Stimulated activated CD8-positive, alpha-beta memory T cell treated with anti-CD3 and anti-CD28 coated beads, Interleukin-7, amount 100 ng/mL, for 4 hours (primary cell): ENCODE measurements at regions not wholly inside any gene's neighbourhood (a gene's known extent, or its start where the extent isn't known, plus 50 kb on each side); places are given as distances from the start of the nearest gene placed in this dataset.

Experiments
- DNase-seq, 2 donors: peaks; one replicate each; pipeline ENCODE4 v3.0.0-alpha.2; 2020; ENCODE audit warnings: low read depth in 2 of 2

DNA sequence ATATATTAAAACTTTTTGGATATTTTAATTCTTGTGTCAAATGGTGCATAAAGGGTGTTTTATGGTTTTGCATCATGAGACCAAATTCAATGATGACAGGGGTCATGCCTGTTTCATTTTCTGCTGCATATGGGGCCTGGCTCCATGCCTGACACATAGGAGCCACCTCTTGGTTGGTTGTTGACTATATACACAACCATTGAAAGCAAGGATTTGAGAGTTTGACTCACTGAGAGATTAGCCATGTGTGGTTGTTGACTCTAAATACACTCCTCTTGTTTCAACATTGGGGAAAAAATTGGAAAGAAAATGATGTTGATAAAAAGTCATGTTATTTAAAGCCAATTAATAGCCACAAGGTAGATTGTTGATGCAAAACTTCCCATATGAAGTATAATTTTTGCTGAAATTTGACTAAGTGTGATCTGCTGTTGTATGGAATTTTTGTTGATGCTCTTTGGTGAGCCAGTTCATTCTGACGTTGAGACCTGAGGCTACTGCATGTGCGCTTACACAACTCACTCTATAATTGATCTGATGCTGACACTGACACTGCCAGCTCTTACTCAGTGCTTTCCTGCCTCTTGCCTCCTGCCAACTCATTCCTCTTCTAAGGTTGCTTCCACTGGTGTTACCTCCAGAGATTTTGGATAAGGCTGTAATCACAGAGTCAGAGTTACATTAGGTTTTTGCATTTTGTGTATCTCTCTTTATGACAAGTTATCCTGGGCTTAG is 446.2 kb upstream of the SLC14A2 start:
- no peak for DNase-seq

DNA sequence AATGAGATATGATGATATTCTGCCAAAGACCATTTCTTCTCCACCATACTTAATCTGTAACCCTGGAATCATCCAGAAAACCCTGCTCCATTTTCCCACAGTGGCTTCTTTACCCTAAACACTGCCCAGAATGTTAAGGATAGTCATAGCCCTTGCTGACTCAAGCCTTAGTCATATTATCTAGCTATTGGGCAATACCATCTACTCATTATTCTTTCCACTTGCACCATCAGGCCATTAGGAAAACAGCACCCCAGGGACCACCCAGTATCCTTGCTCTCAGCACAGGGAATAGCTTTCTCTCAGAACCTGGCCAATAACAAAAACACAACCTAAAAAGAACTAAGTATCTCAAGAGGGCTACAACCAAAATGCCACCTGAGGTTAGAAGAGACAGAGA is 445.7 kb upstream of the SLC14A2 start:
- DNase-seq, result no peak

DNA sequence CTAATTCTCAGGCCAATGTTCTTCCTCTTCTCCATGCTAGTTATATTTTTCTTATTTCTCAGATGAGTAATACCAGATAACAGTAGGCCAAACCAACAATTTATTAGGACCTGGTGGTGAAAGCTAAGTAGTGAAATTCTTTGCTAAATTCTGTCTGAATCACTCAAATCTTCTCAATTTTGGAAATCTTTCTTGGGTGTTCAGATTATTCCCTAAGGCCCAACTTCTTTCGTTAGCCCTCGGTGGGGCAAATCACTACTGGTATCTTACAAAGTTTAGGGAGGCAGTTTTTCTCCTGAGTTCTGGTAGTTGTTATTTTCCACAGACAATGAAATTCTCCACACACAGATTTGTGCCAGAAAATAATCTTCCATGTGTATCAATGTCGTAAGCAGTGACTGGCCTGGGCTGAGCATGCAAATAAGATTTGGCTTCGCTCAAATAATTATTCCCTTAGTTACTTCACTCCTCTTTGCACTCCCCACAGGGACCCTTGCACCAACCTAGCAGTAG is 443.5 kb upstream of the SLC14A2 start:
- no peak for DNase-seq

DNA sequence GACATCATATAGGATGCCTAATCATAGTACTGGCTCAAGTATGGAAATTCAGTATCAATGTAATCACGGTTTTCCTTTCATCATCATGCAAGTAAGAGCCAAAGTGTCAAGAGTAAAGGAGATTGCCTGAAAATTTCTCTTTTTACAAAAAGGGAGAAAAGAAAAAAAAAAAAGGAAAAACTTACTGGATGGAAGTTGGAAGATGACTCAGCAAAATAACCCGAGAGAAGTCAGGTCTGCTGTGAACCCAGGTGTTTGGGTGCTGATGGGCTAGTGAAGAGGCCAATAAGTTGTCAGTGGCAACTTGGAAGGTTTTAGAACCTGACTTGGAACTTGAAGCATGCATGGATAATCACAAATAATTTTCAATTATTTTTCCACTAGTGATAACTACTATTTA is 441.9 kb upstream of the SLC14A2 start:
- no peak for DNase-seq

DNA sequence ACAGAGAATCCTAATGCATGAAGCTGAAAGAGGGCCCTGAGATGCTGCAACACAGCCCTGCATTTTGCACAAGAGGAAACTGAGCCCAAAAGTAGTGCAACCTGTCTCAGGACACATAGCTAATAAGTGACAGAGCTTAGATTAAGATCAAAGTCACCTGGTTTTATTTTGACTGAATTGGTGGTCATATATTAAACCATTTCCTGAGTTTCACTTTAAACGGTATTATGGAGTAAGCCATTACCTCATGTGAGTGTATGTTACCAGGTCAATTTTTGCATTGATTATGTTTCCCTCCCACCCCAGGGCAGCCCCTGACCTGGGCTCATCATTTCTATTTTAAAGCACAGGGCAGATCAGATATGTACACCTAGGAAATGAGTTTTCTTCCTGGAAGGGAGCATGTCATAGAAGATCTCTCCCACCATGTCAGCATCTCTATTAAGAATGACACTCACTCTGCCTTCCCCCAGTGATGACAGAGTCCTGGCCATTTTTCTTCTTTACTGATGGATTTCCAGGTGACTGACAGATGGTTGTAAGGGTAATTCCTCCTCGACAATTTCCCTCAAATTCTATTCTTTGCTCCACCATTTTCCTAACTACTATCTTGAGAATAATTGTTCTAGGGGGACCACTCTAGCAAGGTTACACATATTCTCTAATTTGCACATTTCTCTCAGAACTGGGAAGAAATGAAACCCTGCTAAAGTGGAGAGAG is 441.3 kb upstream of the SLC14A2 start:
- DNase-seq, result no peak

DNA sequence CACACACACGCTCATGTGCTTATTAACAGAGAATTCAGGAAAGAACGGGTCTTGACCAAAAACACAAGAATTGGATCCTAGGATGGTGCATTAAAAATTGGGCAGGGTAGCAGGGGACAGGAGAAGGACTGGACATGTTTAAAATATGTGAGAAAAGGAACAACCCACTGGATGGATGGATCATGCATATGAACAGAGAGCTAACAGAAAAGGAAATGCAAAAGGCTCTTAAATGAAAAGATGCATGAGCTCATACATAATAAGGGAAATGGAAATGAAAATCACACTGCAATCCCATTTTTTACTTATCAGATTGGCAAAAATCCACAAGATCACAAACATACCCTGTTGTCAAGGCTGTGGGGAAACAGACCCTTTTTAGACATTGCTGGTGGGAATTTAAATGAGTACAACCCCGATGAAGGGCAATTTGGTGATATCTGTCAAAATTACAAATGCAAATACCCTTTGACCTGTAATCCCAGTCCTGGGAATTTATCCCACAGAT is 440.6 kb upstream of the SLC14A2 start:
- DNase-seq, result no peak

DNA sequence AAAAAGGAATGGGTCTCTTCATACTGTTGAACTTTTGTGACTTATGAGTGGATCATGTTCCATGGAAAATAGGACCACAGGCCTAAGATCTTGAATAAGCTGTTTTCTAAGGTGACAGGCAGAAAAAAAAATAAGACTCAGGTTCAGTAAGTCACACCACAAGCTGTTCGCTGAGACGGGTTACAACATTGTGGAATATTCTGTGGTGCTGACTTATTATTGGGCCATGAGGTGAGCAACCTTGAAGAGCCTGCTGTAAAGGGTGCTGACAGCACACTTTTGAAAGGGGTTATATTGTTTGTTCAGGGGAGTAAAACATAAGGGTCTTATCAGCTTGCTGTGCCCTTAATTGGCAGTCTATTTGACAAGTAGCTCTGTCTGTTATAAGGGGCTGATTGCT is 439.8 kb upstream of the SLC14A2 start:
- DNase-seq, result no peak

DNA sequence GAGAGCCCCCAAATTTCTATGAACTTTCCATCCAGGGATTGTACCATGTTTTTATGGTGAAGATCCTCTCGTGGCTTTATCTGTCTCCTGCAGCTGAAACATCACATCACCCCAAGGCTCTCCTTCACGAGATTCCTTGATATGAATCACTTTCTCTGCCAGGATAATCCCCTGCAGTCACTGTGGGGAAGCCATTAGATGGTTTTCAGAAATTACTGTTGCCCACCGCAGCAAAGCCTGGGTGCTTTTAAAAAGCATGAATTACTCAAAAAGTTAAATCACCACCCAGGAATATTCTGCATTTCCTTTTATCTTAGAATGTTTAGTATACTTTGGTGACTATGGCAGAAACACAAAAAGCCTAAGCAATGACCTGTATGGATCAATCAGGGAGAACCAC is 428.4 kb upstream of the SLC14A2 start:
- no peak for DNase-seq

DNA sequence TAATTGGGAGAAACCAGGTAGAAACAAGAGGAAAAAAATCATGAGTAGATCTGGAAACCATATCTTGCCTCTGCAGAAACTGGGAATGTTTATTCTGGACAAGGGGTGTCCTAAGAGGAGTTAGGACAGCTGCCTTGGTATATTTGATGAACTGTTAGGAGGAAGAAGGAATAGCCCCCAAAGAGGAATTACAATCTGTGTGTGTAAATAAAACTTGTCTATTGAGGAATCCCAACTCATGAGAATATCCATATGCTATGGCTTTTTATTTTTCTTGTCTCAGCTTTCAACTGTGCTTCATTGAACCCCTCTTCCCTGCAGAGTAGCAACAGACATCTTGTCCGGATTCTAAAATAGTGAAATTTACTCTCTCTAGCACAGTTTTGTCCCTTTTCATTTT is 423.5 kb upstream of the SLC14A2 start:
- DNase-seq, result no peak

DNA sequence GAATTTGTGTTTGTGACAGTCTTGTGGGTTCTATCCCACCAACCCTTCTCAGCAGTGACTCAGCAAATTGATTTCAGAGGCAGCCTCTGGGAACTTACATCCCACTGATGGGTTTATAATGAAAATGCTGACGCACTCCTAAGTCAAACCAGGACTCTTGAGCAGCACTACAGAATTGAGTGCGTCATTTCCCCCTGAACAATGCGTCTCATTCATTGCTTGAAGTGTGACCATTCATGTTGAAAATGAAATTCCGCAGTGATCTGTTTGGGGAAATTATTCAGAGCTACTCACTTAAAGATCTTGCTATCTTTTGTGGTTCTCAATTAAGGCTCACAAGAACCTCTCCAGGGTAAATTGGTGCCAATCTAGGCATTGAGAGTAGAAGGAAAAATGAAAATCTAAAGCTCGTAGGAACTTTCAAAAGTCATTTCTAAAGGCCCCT is 417.7 kb upstream of the SLC14A2 start:
- DNase-seq, result no peak

DNA sequence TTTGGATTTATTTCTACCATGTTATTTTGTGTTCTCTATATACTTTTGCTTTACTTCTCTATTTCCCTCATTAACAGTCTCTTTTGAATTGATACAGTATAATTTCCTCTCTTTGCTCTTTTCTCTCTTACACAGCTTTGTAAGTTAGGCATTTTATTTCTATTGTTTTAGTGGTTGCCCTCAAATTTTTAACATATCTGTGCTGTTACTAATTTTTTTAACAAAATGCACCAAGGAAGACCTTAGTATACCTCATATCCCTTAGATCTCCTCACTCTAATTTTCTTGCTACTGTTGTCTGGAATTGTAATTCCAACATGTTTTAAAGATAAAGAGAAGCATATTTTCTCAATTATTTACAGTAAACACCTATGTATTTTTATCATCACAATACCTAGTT is 416.8 kb upstream of the SLC14A2 start:
- DNase-seq, result no peak

DNA sequence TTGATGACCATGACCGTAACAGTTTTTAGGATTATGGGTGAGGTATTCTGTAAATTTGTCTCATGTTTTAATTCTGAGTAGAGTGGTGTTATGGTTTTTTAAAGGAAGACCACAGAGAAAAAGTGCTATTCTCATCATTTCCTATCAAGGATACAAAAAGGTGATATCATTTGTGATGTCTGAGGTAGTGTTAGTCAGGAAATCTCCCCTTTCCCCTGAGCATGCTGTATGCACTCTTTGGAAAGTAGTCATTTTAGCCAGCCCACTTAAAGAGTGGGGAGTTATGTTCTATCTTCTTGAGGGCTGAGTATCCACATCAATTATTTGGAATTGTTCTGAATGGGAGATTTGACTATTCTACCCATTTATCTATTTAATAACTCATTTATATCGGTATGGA is 414.2 kb upstream of the SLC14A2 start:
- no peak for DNase-seq

DNA sequence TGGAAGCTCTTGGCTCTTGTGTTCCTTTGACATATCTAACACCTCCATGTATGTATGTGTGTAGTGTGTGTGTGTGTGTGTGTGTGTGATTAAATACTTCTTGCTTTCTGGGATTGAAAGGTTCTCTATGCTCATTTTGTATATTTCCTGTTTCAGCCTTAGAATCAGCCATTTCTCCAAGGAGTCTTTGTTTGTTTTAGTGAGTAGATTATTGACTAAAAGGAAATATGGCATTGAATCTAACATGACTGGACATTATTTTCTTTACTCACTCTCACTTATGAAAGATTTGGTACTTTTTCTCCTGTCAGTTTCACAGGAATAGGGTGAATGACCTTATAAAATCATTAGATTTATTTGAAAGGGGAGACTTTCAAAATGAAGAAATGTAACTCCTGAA is 413.8 kb upstream of the SLC14A2 start:
- no peak for DNase-seq

DNA sequence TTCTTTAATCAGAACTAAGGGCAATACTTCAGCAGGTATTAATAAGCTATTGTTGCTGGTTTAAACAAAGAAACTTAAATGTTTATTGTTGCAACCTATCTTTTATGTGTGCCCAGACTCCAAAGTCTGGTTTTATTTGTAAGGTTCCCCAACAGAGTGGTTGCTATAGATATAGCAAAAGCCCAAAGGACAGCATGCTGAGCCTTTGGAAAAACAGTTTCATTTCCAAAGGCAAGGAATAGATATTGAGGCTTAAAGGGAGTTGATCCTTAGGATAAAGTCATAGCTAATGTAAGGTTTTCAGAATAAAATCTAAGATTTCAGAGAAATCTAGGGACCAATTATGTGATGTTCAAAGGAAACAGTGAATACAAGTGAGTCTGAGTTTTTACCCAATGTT is 413.2 kb upstream of the SLC14A2 start:
- DNase-seq, result no peak

DNA sequence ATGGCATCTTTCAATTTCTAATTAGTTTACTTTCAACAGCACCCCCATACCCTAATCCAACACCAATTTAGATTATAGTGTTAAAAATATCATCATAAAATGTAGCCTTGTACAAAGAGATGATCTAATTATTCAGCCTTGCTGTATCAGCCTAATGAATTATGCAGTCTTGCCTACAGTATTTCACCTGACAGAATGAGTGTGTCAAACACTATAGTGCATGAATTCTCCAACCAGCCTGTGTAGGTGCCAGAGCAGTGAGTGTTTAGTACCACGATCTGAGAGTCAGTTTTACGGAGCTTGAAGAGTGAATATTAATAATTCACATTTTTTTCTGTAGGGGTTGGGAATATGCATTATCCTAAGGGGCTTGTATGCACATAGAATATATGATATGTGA is 411.6 kb upstream of the SLC14A2 start:
- no peak for DNase-seq

DNA sequence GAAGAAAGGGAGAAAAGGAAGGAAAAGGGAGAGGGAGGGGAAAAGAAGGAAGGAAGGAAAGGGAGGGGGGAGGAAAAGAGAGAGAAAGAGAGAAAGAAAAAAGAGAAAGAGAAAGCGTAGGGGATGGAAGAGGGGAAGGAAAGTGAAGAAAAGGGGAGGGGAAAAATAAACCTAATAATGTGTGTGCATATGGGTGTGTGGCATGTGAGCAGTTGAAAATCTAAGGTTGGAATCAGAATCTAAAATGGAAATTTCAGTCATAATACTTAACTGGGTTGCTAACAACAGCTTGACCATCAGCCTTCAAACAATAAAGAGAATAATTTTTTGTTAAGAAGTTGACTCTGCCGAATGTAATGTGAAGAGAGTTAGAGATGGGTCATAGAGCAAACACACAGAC is 407.9 kb upstream of the SLC14A2 start:
- DNase-seq, result no peak

DNA sequence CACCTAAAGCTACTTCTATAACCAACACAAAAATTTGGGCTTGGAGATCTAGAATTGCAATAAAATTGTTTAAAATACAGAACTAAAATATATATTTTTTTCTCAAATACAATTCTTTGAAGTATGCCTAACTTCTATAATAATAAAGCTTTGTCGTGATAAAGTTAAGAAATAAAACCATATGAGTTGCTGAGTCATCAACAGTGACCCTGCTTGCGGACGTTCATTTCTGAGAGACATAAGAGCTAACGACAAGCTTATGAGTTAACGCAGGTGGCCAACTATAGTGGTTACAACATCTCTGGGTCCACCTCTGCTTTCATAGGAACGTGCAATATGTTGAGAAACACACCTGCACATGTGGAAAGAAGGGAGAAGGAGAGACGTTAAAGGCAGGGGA is 407.1 kb upstream of the SLC14A2 start:
- DNase-seq, result no peak

DNA sequence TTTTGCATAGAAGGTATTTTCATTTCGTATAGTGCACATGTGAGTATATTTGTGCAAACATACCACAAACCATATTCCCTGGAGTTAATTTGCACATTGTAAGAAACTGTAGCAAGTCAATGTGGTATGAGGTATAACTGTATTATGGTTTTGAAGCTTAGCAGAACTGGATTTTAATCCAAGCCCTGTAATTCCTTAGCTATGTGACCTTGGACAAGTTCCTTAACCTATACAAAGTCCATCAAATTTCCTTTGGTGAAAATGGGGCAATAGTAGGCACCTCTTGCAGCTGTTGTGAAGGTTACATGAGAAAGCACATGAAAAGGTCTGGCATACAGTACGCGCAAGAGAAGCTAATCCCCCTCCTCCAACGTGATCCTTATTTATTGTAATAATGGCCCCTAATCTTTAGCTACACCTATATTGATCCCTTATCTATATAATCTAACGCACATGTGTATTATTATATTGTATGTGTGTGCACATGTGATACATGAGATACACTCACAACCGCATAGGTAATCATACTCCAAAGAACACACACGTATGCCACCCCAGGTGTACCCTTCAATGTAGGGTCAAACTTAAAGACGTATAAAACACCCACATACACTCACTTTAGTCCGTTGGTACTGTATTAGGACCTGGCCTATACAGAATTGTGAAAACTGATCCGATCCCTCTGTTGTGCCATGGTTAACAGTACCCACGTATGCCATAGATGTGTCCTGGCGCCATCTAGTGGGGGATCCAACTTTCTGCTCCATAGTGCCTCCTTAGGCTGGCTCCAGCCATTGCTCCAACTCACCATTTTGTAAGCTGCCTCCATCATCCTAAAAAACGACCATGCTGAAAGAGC is 402.9 kb upstream of the SLC14A2 start:
- DNase-seq, result peak; percentile 36 to 40

DNA sequence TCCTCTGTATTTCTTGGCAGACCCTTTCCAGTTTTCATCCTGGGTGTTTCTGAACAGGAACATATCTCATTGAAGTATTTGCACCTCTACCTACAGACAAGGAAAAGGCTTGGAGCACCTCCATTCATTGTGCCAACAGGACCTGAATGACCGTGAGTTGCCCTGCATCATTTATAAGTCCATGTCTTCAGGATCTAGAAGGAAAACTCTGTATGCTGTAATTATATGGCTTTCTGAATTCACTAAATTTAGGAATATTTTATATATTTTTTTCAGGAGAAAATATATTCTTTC is 402.3 kb upstream of the SLC14A2 start:
- no peak for DNase-seq

DNA sequence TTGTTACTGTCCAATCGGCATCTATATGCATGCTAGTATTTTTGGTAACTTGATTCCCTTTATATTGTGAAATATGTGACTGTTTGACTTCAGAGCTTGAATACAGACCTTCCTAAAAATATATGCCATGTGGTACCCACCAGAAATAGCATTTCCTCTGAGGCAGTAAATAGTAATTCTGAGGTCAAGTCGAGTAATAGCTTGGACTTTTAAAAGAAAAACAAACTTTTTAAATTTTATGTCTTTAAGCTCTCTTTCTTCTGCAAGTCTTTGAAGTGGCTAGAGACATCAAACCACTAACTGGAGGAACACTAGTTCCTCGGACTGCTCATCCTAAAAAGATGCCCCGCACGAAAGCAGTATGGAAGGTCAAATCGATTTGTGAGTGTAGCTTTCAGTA is 396.8 kb upstream of the SLC14A2 start:
- no peak for DNase-seq

DNA sequence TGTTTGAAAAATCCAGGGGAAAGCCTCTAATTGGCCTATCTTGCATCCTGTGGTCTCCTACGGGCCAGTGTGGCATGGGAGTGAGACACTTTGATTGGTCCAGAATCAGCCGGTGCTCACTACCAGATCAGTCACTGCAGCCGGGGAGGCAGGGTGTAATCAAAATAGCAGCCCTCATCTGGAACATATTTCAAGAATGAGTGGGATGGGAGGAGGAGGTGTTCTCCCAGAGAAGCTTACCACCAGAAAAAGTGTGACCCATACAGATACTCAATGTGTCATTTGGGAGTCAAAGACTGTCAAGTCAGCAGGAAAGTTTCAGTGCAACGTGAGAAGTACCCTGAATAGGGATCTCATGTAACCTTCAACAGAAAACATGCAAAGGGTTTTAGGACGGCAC is 393.9 kb upstream of the SLC14A2 start:
- no peak for DNase-seq

DNA sequence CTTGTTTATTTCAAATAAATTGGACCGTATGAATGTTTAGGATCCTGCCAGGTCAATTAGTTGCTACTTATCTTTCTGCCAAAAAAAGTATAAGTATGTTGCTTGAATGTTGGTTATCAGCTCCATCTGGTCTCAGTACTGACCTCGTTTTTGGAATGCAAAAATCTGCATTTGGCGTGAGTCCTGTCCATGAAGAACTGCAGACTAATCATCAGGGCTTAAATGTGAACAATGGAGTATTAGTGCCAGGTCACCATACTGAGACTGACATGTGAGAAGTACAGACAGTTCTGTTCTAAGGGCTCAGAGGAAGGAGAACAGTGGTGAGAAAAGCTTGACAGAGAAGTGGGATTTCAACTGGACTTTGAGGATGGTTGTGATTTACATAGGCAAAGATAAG is 393.1 kb upstream of the SLC14A2 start:
- DNase-seq, result no peak
